NCI-H82 treated with DMSO at 0.1 percent for 48 hours (cell line): ENCODE measurements at regions not wholly inside any gene's neighbourhood (a gene's known extent, or its start where the extent isn't known, plus 50 kb on each side); places are given as distances from the start of the nearest gene placed in this dataset.
"Not testable (repeated sequence)": the region's sequence is repeated elsewhere in the genome, so short reads cannot be mapped to it uniquely, and the experiment has no call there.

Experiments
- DNase-seq: peaks from one replicate; lab custom pipeline; 2025; ENCODE audit not compliant: unreplicated experiment; lab: John Stamatoyannopoulos, UW

DNA sequence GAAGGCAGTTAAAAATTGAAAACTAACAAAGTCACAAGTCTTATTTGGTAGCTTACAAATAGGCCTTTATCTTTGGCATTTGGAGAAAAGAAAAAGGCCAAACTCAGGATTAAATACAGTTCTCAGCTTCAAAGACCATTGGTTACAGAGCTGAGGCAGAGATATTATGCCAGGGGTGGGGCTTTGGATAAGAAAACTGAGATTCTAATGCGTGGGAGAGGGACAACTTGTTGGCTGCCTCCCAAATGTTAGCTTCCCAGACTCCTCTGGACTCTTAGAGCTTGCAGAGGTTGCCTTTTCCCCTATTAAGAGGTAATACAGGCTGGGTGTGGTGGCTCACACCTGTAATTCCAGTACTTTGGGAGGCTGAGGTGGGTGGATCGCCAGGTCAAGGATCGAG, 231.8 kb downstream of the SQOR start:
- no peak for DNase-seq

DNA sequence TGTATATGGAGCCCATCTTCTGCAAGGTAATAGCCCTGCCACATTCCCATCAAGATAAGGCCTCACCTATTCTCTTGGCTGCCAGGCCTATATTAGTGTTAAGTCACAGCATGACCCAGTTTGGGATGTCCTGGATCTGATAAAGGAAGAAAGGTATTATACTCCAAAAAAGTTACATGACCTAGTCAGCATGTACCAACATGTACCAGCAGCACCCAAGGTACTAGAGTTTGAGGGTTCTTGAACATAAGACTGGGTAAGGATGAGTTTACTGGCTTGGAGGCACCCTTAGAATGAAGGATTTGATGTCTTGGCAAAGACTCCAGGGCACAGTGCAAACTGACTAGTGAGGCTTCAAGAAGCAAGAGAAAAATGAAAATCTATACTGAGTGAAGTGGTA, 232.5 kb downstream of the SQOR start:
- DNase-seq, result no peak

DNA sequence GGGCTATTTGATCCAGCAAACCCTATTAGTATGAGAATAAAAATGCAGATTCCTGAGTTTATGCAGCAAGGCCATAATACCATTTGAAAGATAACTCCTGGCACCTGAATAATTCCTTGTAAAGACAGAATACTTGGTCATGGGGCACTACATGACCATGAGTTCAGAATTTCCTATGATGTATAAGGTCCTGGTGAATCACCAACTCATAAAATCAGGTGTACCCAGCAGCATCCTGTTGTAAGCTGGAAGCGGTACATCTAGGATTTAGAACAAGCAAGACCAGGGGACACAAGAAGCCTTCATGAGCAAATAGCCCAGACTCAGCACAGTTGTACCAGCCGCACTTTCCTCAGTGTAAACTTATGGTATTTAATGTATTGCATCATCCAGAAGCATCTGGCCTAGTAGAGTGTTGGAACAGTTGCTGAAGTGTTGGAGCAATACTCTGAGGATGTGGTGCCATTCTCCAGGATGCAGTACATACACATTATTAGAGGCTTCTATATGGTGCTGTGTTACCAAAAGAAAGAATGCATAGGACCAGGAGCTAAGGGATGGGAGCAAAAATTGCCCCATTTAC, 233.4 kb downstream of the SQOR start:
- DNase-seq, result no peak

DNA sequence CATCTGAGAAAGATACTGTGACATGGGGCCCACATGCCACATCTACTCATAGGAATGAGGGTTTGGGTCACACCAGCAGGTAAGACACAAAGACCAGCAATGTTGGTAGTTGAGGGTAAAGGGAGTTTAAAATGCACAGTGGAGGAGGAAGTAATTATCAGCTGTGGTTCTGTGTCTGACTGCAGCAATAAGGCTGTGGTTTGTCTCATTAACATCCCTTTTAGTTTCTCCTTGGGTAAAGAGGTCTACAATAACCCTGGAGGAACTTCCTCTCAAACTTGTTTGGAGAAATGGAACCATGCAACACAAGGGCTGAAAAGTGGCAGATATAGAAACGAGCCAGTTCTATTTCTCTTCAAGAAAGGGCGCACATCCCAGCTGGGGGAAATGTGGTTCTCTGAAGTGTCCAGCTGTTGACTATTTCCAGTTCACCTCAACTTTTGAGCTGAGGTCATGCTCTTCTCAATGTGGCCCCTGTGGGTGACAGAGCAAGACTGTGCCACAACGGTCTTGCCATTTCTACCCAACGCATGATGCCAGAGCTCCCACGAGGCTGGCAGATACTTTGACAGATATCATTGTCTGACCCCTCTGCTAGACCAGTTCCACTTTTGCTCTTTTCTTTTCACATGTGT, 234.3 kb downstream of the SQOR start:
- DNase-seq, result no peak

DNA sequence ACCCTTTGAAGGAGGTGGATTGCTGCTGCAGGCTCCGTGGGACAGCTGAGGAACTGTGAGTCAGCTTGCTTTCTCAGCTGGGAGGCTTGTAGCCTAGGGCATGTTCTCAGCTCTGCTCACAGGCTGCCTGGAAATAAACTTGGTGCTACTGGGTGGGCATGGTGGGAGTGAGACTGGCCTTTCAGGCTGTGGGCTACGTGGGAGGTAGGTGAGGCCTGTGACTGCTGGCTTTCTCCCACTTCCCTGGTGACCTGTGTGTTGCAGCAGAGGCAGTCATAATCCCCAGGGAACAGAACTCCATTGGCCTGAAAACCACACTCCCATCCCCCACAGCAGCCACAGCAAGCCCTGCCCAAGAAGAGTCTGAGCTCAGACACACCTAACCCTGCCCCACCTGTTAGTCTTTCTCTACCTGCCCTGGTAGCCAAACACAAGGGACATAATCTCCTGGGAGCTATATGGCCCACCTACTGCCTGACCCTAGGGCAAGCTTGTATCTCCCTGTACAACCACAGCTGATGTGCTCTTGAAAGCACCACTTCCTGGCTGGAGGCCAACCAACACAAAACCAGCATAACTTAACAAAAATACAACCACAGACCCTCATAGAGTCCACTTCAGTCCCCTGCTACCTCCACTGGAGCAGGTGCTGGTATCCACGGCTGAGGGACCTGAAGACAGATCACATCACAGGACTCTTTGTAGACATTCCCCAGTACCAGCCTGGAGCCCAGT, 236.5 kb downstream of the SQOR start:
- no peak for DNase-seq

DNA sequence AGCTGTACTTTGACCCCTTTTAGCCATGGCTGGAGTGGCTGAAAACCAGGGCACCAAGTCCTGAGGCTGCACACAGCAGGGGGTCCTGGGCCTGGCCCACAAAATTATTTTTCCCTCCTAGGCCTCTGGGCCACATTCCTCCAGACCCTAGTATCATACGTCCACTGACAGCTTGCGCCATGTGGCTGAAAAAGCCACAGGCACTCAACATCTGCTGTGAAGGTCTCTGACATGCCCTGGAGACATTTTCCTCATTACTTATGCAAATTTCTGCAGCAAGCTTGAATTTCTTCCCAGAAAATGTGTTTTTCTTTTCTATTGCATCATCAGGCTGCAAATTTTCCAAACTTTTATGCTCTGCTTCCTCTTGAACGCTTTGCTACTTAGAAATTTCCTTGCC, 239.0 kb downstream of the SQOR start:
- DNase-seq, result no peak

DNA sequence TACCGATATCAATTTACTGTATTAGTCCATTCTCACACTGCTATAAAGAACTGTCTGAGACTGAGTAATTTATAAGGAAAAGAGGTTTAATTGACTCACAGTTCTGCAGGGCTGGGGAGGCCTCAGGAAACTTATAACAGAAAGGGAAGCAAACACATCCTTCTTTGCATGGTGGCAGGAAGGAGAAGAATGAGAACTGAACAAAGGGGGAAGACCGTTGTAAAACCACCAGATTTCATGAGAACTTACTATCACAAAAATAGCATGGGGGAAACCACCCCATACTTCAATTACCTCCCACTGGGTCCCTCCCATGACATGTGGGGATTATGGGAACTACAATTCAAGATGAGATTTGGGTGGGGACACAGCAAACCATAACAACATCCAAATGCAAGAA, 239.7 kb downstream of the SQOR start:
- not testable (repeated sequence) for DNase-seq

DNA sequence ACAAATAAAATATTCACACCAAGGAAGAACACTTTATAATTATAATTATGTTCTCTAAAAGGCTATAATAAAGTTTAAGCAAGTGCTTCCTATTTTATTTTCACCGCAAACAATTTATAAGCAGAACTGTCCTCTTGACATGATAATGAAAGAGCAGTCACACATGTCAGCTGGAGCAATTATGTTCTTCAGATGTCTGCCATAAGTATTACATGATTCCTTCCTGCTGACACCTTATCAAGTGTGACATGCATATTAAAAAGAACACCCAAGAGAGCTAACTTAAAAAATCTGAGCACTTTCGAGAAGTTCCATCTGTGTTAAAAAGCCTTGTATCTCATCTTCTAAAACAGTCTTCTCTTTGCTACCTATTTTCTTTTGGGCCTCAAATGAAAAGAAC, 249.5 kb downstream of the SQOR start:
- DNase-seq, result no peak

DNA sequence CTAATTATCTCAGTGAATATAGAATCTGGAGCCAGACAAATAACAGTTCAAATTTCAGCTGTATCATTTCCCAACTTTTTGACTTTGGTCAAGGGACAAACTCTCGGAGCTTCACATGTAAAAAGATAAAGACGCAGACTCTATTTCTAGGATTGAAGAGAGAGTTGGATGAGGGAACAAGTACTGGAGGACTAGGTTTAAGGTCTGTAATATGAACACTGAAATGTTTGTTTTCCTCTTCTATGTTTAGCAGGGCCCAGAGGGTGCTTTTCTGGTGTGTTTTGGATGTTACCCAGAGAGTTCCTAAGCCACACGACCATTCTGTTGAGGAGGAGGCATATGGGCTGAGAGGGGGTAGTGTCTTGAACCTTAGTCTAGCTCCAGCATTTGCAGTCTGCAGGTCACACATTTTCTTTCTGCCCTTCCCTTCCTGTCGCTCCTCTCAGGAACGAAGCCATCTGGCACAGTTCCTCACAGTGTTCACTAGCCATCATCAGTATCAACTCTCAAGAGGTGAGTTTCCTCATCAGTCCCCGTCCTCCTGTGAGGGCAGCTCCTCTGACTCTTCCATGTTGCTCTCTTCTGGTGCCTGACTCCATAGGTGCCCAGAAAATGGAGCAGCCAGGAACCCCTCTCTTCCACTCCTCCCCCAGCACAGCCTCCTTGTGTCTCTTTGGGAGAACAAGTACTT, 250.1 kb downstream of the SQOR start:
- no peak for DNase-seq

DNA sequence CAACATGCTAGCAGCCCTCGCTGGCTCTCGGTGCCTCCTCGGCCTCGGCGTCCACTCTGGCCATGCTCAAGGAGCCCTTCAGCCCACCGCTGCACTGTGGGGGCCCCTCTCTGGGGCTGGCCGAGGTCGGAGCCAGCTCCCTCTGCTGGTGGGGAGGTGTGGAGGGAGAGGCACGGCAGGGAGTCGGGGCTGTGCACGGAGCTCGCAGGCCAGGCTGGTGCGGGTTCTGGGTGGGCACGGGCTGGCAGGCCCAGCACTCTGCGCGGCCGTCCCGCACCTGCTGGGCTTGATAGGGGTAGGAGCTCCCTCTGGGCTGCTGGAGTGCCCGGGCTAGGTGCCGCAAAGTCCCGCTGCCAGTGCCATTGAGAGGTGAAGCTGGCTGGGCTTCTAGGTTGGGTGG, 251.0 kb downstream of the SQOR start:
- DNase-seq, result no peak

DNA sequence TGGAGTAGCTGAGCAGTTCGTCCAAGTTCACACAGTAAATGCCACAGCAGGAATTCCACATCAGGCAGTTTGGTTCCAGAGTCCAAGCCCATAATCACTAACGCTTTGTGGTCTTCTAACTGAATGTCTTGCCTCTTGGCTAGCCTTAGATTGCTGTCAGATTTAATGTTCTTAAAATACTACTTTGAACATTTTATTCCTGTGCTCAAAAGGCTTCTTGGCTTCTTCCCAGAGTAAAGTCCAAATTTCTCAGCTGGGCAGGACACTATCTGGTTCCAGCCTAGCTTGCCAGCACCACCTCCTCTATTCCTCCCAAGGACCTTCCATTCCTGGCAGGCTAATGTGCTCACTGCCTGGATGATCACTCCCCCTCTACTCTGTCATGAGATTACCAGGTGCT, 256.9 kb downstream of the SQOR start:
- no peak for DNase-seq

DNA sequence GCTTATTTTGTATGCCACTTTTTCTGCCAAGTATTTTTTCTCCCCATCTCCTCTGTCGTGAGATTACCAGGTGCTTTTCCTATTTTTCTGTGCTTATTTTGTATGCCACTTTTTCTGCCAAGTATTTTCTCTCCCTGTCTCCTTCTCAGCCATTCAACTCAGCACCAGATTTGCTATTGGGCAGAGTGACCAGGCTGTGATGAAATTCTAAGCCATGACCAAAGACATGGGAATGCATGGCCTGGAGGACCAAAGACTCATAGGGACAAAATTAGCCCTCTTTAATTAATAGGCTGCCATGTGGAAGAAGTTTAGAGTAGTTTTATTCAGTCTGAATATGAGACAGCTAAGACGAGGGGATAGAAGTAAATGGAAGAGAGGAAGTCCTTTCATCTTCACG, 257.4 kb downstream of the SQOR start:
- no peak for DNase-seq

DNA sequence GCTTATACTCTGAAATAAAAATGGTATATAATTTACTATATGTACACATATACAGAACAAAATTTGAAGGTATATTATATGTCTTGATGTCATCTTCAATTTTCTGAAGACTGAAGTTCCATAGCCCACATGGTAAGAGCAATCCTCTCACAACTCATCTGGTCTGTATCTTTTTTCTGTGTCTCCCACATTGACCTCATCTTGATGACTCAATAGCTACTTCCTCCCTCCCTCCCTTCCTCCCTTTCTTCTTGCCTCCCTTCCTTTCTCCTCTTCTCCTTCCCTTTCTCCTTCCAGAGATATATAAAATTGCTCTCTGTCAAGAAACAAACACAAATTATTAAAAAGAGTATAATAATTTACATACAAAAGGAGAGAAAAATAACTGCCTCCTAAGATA, 268.5 kb downstream of the SQOR start:
- no peak for DNase-seq

DNA sequence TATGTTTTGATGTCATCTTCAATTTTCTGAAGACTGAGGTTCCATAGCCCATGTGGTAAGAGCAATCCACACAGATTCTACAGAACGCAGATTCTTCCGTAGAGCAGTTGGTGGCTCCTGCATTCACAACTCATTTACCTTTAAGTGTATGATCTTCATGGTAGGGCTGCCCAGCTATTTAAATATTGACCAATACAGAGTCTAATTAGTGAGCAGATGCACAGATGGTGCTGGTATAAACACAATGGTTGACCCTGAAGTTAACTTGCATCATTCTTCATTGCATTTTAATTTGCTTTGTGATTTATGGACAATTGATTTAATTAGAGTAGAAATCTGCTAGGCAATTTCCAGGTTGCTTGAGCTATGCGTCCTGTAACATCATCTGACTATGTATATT, 269.2 kb downstream of the SQOR start:
- no peak for DNase-seq

DNA sequence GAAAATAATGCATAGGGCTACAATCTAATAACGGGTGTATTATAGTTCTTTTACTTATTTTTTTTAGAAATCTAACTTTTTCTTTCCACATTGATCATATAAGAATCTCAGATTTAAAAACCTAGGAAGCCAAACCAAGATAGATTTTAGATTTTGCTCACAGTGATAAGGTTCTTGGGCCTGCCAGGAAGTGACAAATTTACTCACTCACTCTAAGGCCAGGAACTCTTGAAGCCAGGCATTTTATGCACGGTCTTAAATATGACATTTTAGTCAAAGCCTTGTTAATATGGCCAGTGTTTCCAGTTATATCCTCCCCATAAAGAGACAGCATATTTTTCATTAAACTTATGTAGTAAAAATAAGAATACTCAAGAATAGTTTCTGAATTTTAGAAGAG, 271.4 kb downstream of the SQOR start:
- no peak for DNase-seq

DNA sequence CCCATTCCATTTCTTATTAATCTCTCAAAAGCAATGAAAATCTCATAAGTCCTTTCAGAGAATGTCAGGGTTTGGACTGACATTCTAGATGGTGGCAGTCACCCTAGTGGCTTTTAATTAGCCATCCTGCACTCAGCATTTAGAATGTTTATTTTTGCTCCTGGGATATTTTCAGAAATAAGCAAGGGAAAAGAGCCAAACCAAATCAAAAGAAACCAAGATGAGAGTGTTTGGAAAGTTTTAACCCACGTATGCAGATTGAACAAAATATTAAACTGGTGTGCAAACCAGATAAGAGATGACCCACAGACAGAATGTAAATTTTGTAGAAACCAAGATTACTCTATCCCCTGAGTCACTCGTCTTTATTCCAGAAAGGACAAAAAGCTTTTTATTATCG, 275.8 kb downstream of the SQOR start:
- DNase-seq, result no peak

DNA sequence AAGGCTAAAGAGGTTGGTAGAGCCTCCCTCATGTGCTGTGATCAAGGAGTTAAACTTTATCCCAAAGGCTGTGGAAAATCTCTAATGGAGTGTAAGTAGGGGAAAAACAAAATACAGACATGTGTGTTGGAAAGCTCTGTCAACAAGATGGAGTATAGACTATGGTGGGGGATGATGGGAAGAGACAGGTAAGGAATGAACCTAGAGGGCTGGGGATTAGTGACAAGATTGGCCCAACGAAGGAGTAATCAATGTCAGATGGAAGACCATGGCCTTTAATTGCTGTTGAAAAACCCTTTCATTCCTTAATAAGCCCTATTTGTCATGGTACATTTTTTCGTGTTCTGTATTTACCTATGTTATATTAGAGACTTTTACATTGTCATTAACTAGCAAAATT, 278.6 kb downstream of the SQOR start:
- no peak for DNase-seq

DNA sequence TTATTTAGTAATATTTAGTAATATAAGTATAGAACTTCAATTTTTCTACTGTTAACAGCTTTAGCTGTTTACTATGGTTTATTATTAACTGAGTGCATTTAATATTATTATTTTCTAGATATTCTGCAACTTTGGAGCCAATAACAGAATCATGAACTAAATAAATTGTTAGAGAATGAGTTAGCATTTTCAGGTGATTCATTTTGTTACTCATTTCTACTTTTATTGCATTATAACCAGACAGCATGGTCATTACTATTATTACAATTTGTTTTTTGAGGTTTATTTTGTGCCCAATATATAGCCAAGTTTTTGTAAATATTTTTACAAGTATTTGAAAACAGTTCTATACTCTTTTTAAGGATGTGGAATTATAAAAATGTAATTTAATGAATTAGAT, 279.6 kb downstream of the SQOR start:
- no peak for DNase-seq

DNA sequence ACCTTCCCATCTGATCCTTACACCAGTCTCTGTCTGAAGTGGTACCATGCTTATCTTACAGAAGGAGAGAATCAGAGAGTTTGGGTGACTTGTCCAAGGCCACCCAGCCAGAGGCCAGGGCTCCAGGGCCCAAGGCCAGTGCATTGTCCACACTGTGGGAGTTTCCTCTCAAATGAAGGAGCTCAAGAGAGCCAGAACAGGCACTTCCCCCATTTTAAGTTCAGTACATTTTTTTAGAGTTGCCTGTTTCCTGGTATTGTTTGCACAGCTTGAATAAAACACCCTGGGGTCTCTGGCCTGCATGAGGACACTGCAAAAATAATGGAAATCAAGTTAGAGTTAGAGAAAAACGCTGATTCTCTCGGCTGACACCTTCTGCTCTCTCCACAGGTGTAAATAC, 284.0 kb downstream of the SQOR start:
- DNase-seq, result no peak

DNA sequence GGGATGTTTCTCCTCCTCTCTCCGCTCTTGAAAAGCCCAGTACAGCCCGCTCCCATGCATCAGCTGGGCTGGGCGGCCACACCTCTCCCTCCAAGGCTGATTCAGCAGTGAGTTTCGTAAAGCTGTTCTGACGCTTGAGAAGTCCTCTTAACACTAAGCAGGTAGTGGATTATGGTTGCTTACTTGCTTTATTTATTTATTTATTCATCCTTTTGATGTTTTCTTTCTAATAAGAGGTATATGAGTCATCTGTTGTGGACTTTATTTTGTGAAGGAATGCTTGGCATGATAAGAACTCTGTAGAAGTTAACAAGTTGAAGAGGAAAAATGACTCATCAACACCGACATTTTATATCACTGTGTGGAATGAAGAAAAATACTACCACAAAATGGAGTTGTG, 285.0 kb downstream of the SQOR start:
- DNase-seq, result no peak

DNA sequence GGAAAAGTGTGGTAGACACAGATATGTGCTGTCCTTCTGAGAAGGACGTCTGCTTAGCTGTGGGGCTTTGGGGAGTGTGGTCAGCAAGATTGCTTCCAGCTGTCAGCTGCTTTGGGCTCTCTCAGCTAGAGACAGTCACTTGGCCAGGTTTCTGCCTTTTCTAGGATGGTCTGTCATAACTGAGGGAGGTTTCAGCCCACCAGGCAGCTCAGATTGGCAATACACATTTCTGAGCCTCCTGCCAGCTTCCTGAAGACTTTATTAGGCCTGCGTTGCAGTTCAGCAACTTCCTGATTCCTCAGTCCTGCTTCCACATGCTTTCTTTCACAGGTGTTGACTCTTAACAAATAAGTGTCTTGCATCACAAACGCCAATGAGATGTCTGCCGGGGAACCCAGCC, 286.5 kb downstream of the SQOR start:
- no peak for DNase-seq

DNA sequence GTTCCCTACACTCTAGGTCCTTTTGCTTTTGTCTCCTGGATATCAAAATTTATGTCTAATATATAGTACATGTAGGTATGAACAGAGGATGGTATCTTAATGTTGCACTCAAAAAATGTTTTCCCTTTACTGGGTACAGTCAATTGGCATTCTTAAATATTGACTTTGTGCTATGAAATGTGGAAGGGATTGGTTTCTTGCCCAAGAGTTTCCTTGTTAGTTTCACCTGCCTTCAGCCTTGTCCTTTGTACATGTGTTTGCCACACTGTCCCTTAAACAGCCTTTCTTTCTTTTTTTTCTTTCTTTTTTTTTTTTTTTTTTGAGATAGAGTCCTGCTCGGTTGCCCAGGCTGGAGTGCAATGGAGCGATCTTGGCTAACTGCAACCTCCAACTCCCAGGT, 287.1 kb downstream of the SQOR start:
- DNase-seq, result no peak
